Mesothelial cell of epicardium (in vitro differentiated cells): ENCODE measurements at regions not wholly inside any gene's neighbourhood (a gene's known extent, or its start where the extent isn't known, plus 50 kb on each side); places are given as distances from the start of the nearest gene placed in this dataset.

Experiments
- DNase-seq, 2 experiments: peaks; one replicate each; pipeline ENCODE4 v3.0.0; 2021; ENCODE audit warnings: low spot score in 2 of 2; ENCODE audit not compliant: unreplicated experiment in 2 of 2
- H3K27ac Mint-ChIP-seq: 2 replicates; pipeline ENCODE4 v1.8.0; 2021; ENCODE audit warnings: mixed read lengths
- H3K27me3 Mint-ChIP-seq: 2 replicates; pipeline ENCODE4 v1.8.0; 2021; ENCODE audit warnings: low read depth, mixed read lengths
- H3K36me3 Mint-ChIP-seq: 2 replicates; pipeline ENCODE4 v1.8.0; 2021; ENCODE audit warnings: mixed read lengths
- H3K4me1 Mint-ChIP-seq: 2 replicates; pipeline ENCODE4 v1.8.0; 2021; ENCODE audit warnings: mixed read lengths
- H3K4me3 Mint-ChIP-seq: 2 replicates; pipeline ENCODE4 v1.8.0; 2021; ENCODE audit warnings: mild to moderate bottlenecking, moderate library complexity, mixed read lengths
- H3K9me3 Mint-ChIP-seq: 2 replicates; pipeline ENCODE4 v1.8.0; 2021; ENCODE audit warnings: mixed read lengths
- CTCF ChIP-seq: fragments of 200-600 bp; sonication (generic); IDR thresholded peaks from one replicate; pipeline ENCODE4 v1.5.0; 2021; ENCODE audit warnings: antibody characterized with exemption; ENCODE audit not compliant: unreplicated experiment

GRCh38 chr3:194939532-194939909 is 253.8 kb downstream of the FAM43A start:
- Mint-ChIP-seq H3K27ac (no peak overlapping the region), H3K36me3 (no peaks in the 10 kb centered on the region), H3K27me3 (no peaks in the 10 kb centered on the region), H3K9me3 (no peaks in the 10 kb centered on the region), H3K4me3 (no peak overlapping the region), H3K4me1 (peaks cover 9% of the 10 kb centered on the region)
- no peak for TF ChIP-seq CTCF
- DNase-seq, result no peak

GRCh38 chr3:194939949-194940770 is 254.5 kb downstream of the FAM43A start:
- H3K27me3 Mint-ChIP-seq, result no peaks in the 10 kb centered on the region
- H3K36me3 Mint-ChIP-seq, result no peaks in the 10 kb centered on the region
- TF ChIP-seq CTCF, result no peak
- H3K9me3 Mint-ChIP-seq, result no peaks in the 10 kb centered on the region
- no peak for DNase-seq
- no peak overlapping the region for H3K27ac Mint-ChIP-seq
- no peak overlapping the region for H3K4me3 Mint-ChIP-seq
- H3K4me1 Mint-ChIP-seq, result peaks cover 9% of the 10 kb centered on the region

GRCh38 chr3:194941360-194941955 is 255.8 kb downstream of the FAM43A start:
- H3K9me3 Mint-ChIP-seq, result no peaks in the 10 kb centered on the region
- no peak overlapping the region for H3K27ac Mint-ChIP-seq
- peaks cover 11% of the 10 kb centered on the region for H3K4me1 Mint-ChIP-seq
- no peaks in the 10 kb centered on the region for H3K27me3 Mint-ChIP-seq
- no peak for TF ChIP-seq CTCF
- no peak for DNase-seq
- no peaks in the 10 kb centered on the region for H3K36me3 Mint-ChIP-seq
- no peak overlapping the region for H3K4me3 Mint-ChIP-seq

GRCh38 chr3:194941956-194942511 is 256.4 kb downstream of the FAM43A start:
- Mint-ChIP-seq H3K36me3 (no peaks in the 10 kb centered on the region), H3K9me3 (no peaks in the 10 kb centered on the region), H3K4me3 (no peak overlapping the region), H3K27me3 (no peaks in the 10 kb centered on the region), H3K27ac (no peak overlapping the region), H3K4me1 (peaks cover 11% of the 10 kb centered on the region)
- TF ChIP-seq CTCF, result no peak
- DNase-seq, result no peak

- Mint-ChIP-seq H3K9me3 (peaks cover 17% of the 10 kb centered on the region), H3K4me1 (peaks cover 2% of the 10 kb centered on the region), H3K4me3 (no peak overlapping the region), H3K36me3 (peaks cover 2% of the 10 kb centered on the region), H3K27ac (no peak overlapping the region), H3K27me3 (no peaks in the 10 kb centered on the region)
- DNase-seq, result no peak
- no peak for TF ChIP-seq CTCF
Measured at GRCh38 chr3:194944526-194944925, 258.8 kb downstream of the FAM43A start.
